Right renal cortex interstitium (tissue), 3 donors: ENCODE measurements at regions not wholly inside any gene's neighbourhood (a gene's known extent, or its start where the extent isn't known, plus 50 kb on each side); places are given as distances from the start of the nearest gene placed in this dataset.

Source experiments
- DNase-seq, 3 donors: peaks; one replicate each; pipeline ENCODE4 v3.0.0-alpha.2; 2013; ENCODE audit warnings: low read depth in 3 of 3, low spot score in 2 of 3

GRCh38 chr3:145716519-145716918, 444.5 kb downstream of the PLOD2 start:
- DNase-seq: no peak

- DNase-seq: no peak
Observed at GRCh38 chr3:145719114-145719513, 441.9 kb downstream of the PLOD2 start.

- DNase-seq: no peak
Observed at GRCh38 chr3:145721273-145721805, 439.6 kb downstream of the PLOD2 start.

- DNase-seq: no peak
Observed at GRCh38 chr3:145721815-145722214, 439.2 kb downstream of the PLOD2 start.

GRCh38 chr3:145727476-145727875, 433.5 kb downstream of the PLOD2 start:
- no peak for DNase-seq

GRCh38 chr3:145735631-145736030, 425.4 kb downstream of the PLOD2 start:
- no peak for DNase-seq

- DNase-seq: no peak
Observed at GRCh38 chr3:145737952-145738351, 423.0 kb downstream of the PLOD2 start.

- DNase-seq: no peak
Observed at GRCh38 chr3:145739926-145740325, 421.1 kb downstream of the PLOD2 start.

- no peak for DNase-seq
Observed at GRCh38 chr3:145750657-145751056, 410.3 kb downstream of the PLOD2 start.

GRCh38 chr3:145752576-145752975, 408.4 kb downstream of the PLOD2 start:
- no peak for DNase-seq

- DNase-seq: peak in 1 of 3 donors; percentile 30
Observed at GRCh38 chr3:145754605-145755289, 406.2 kb downstream of the PLOD2 start.

GRCh38 chr3:145760036-145760435, 400.9 kb downstream of the PLOD2 start:
- no peak for DNase-seq

GRCh38 chr3:145767909-145768308, 393.1 kb downstream of the PLOD2 start:
- DNase-seq: peak in 1 of 3 donors; percentile 2

GRCh38 chr3:145776782-145777408, 384.1 kb downstream of the PLOD2 start:
- DNase-seq: no peak

GRCh38 chr3:145780301-145780700, 380.7 kb downstream of the PLOD2 start:
- no peak for DNase-seq

- no peak for DNase-seq
Observed at GRCh38 chr3:145785668-145786067, 375.3 kb downstream of the PLOD2 start.

GRCh38 chr3:145798007-145798406, 363.0 kb downstream of the PLOD2 start:
- no peak for DNase-seq

- no peak for DNase-seq
Observed at GRCh38 chr3:145798696-145799537, 362.1 kb downstream of the PLOD2 start.

GRCh38 chr3:145801696-145802095, 359.3 kb downstream of the PLOD2 start:
- no peak for DNase-seq

GRCh38 chr3:145807990-145808389, 353.0 kb downstream of the PLOD2 start:
- DNase-seq: peak; percentile 25 to 60 (median 36)

GRCh38 chr3:145812391-145812790, 348.6 kb downstream of the PLOD2 start:
- DNase-seq: no peak
